Left lung (tissue), 4 donors: ENCODE measurements at regions not wholly inside any gene's neighbourhood (a gene's known extent, or its start where the extent isn't known, plus 50 kb on each side); places are given as distances from the start of the nearest gene placed in this dataset.

ENCODE experiments used
- ATAC-seq: fragments of 200-7000 bp; cut with Tn5 transposase; one replicate; pipeline ENCODE4 v1.9.1; 2020; ENCODE audit warnings: moderate library complexity
- DNase-seq, 4 donors: peaks; one replicate each; pipeline ENCODE4 v3.0.0-alpha.2; 2013 to 2020
- H3K27ac ChIP-seq, 2 donors: fragments of 200-600 bp; sonication (generic) in 1 of 2; one replicate each; pipeline versions ENCODE4 v1.5.0 to v1.8.0; 2020 to 2021
- H3K27me3 ChIP-seq, 2 donors: fragments of 200-600 bp; sonication (generic) in 1 of 2; one replicate each; pipeline versions ENCODE4 v1.5.0 to v1.8.0; 2020 to 2021
- H3K36me3 ChIP-seq, 2 donors: fragments of 200-600 bp; sonication (generic) in 1 of 2; one replicate each; pipeline versions ENCODE4 v1.5.0 to v1.8.0; 2020 to 2021
- H3K4me1 ChIP-seq, 2 donors: fragments of 200-600 bp; one replicate each; pipeline ENCODE4 v1.8.0; 2021
- H3K4me3 ChIP-seq, 2 donors: fragments of 200-600 bp; sonication (generic) in 1 of 2; one replicate each; pipeline versions ENCODE4 v1.5.0 to v1.8.0; 2020 to 2021; ENCODE audit warnings: mild to moderate bottlenecking in 1 of 2
- H3K9me3 ChIP-seq, 2 donors: fragments of 200-600 bp; sonication (generic) in 1 of 2; one replicate each; pipeline versions ENCODE4 v1.5.0 to v1.8.0; 2020 to 2021
- intact Hi-C, 2 donors: fragments of 100-400 bp; cut with DNase I; formaldehyde crosslinking; loops; one replicate each; pipeline versions ENCODE4 v1.11.2 to v1.14.2; 2022
- TF ChIP-seq, protein P1 (sequence below), 2 donors: fragments of 200-600 bp; sonication (generic) in 1 of 2; IDR thresholded peaks; one replicate each; pipeline versions ENCODE4 v1.5.0 to v1.8.0; 2021; ENCODE audit warnings: antibody characterized with exemption in 2 of 2
- donor health status: DM: no; HTN: yes; CAD: no.
- donor health status: DM: no; HTN: no; CAD: no.

DNA sequence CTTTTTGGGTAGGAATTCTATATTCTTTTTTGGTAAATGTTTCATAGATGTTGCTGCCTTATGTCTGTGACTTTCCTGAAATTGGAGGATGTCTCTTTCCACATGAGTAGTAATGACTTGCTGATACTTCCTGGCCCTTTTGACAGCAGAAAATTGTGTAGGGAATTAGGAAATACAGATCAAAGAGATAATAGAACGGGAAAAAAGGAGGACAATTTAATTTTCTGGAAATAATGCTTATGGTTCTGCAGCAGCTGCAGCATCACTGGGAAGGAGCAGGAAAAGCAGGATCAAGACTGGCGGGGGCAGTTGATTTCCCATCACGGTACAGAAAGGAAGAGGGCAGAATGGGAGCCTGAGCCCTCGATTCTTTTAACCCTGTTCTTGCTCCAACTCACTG, 68.8 kb upstream of the PZP start:
- TF ChIP-seq, protein P1, sequence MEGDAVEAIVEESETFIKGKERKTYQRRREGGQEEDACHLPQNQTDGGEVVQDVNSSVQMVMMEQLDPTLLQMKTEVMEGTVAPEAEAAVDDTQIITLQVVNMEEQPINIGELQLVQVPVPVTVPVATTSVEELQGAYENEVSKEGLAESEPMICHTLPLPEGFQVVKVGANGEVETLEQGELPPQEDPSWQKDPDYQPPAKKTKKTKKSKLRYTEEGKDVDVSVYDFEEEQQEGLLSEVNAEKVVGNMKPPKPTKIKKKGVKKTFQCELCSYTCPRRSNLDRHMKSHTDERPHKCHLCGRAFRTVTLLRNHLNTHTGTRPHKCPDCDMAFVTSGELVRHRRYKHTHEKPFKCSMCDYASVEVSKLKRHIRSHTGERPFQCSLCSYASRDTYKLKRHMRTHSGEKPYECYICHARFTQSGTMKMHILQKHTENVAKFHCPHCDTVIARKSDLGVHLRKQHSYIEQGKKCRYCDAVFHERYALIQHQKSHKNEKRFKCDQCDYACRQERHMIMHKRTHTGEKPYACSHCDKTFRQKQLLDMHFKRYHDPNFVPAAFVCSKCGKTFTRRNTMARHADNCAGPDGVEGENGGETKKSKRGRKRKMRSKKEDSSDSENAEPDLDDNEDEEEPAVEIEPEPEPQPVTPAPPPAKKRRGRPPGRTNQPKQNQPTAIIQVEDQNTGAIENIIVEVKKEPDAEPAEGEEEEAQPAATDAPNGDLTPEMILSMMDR (IDR thresholded peaks at IDR 0.05) = no peak
- DNase-seq (no peak), ATAC-seq (no peak)
- H3K27ac ChIP-seq = no peak overlapping the region
- intact Hi-C loops = no loop called here
- H3K4me1 ChIP-seq = no peaks in the 10 kb centered on the region
- no peaks in the 10 kb centered on the region for H3K36me3 ChIP-seq
- no peaks in the 10 kb centered on the region for H3K9me3 ChIP-seq
- H3K4me3 ChIP-seq = no peak overlapping the region
- H3K27me3 ChIP-seq = no peaks in the 10 kb centered on the region

DNA sequence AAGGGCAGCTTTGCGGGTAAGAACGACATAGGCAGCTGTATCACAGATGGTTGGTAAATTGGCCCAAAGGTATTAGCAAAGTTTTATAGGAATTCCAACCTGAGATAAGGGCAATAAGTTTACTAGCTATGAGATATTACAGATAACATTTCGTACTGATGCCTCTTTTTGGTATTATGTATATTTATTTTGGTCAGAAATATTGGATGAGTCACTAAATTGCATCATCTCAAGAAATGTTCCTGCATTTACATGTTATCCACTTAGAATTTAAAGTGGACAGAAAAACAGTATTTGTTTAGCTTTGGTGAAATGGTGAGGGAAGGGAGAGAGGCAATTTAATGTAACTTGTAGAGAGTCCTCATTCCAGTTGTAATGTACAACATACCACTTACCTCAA, 65.1 kb upstream of the PZP start:
- no peak overlapping the region for H3K27ac ChIP-seq
- TF ChIP-seq, protein P1 (IDR thresholded peaks at IDR 0.05) = no peak
- no peaks in the 10 kb centered on the region for H3K4me1 ChIP-seq
- no peak overlapping the region for H3K4me3 ChIP-seq
- intact Hi-C loops = no loop called here
- ATAC-seq (no peak), DNase-seq (no peak)
- H3K27me3 ChIP-seq = no peaks in the 10 kb centered on the region
- no peaks in the 10 kb centered on the region for H3K9me3 ChIP-seq
- H3K36me3 ChIP-seq = no peaks in the 10 kb centered on the region

DNA sequence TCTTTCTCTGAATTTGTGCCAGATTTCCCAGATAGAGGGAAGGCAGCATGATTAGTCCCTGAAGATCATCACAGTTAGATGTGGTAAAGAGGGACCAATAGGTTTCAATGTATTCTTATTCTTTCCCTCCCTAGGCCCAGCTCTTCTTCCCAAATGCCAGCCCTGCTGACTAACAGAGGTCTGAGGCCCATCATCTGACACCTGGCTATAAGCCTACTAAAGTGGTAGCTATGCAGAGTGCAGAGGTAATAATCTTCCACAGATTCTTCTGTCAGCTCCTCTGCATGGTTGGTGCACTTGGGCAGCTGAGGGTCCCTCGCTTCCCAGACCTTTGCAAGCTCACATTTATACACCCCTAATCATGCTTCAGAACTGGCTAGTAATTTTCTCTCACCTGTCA, 63.7 kb upstream of the PZP start:
- ATAC-seq (no peak), DNase-seq (no peak)
- TF ChIP-seq, protein P1 (IDR thresholded peaks at IDR 0.05) = no peak
- intact Hi-C loops = no loop called here
- no peaks in the 10 kb centered on the region for H3K36me3 ChIP-seq
- H3K9me3 ChIP-seq = no peaks in the 10 kb centered on the region
- H3K27ac ChIP-seq = no peak overlapping the region
- no peak overlapping the region for H3K4me3 ChIP-seq
- H3K27me3 ChIP-seq = no peaks in the 10 kb centered on the region
- no peaks in the 10 kb centered on the region for H3K4me1 ChIP-seq

DNA sequence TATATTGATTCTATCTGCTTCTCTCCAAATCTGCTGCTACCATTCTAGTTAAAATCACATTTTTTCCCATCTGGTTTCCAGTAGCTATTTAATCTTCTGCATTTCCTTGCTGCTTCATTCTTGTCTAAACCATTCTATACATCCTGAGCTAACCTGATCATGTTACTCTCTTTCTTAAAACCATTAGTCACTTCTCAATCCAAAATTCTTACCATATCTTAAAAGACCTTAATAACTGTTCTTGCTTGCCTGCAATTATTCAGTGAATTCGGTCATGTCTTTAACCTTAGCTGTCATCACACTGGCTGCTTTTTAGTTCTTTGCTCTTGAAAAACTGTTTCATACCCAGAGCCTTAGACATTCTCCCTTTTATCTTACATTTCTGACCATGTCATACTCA, 56.4 kb upstream of the PZP start:
- Histone ChIP-seq H3K4me3 (no peak overlapping the region), H3K27me3 (no peaks in the 10 kb centered on the region), H3K9me3 (no peaks in the 10 kb centered on the region), H3K4me1 (no peaks in the 10 kb centered on the region), H3K27ac (no peak overlapping the region), H3K36me3 (no peaks in the 10 kb centered on the region)
- ATAC-seq = no peak
- no peak for DNase-seq
- intact Hi-C loops = no loop called here
- TF ChIP-seq, protein P1 (IDR thresholded peaks at IDR 0.05) = no peak

DNA sequence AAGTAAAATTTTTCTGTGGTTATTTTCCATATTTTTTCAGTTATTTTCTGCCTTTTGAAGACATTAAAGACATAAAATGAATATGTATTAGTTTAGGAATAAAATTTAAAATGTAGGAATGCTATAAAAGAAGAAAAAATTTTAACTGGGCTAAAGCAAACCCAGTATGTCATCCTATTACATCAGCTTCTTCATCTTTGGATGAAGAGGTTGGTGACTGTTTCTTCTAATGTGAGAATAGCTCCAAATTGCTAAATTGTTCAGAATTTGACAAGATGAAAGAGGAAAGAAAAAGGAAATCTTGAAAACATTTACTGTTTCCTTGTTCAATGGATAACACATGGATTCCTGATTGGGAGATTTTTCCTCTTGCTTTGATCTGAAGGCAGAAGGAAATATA, 52.7 kb upstream of the PZP start:
- TF ChIP-seq, protein P1 (IDR thresholded peaks at IDR 0.05) = no peak
- DNase-seq (no peak), ATAC-seq (no peak)
- H3K4me3 ChIP-seq = no peak overlapping the region
- H3K4me1 ChIP-seq = no peaks in the 10 kb centered on the region
- intact Hi-C loops = no loop called here
- no peaks in the 10 kb centered on the region for H3K27me3 ChIP-seq
- H3K9me3 ChIP-seq = no peaks in the 10 kb centered on the region
- H3K36me3 ChIP-seq = no peaks in the 10 kb centered on the region
- no peak overlapping the region for H3K27ac ChIP-seq
